GM21447 (cell line): ENCODE measurements at regions not wholly inside any gene's neighbourhood (a gene's known extent, or its start where the extent isn't known, plus 50 kb on each side); places are given as distances from the start of the nearest gene placed in this dataset.
"Not testable (repeated sequence)": the region's sequence is repeated elsewhere in the genome, so short reads cannot be mapped to it uniquely, and the experiment has no call there.

Experiments
- ATAC-seq: cut with Tn5 transposase; IDR thresholded peaks from one replicate; pipeline ENCODE4 v1.9.1; 2021; ENCODE audit not compliant: unreplicated experiment

- no peak for ATAC-seq
Measured at GRCh38 chr5:96528826-96529474, 95.9 kb upstream of the PCSK1 start.

GRCh38 chr5:96529559-96529958 lies 96.5 kb upstream of the PCSK1 start:
- ATAC-seq = no peak

GRCh38 chr5:96530901-96531300 lies 97.9 kb upstream of the PCSK1 start:
- no peak for ATAC-seq

- ATAC-seq = no peak
Measured at GRCh38 chr5:96533371-96533770, 100.3 kb upstream of the PCSK1 start.

GRCh38 chr5:96537386-96537785 lies 104.3 kb upstream of the PCSK1 start:
- no peak for ATAC-seq

- no peak for ATAC-seq
Measured at GRCh38 chr5:96538808-96539250, 105.8 kb upstream of the PCSK1 start.

GRCh38 chr5:96546120-96546519 lies 113.1 kb upstream of the PCSK1 start:
- no peak for ATAC-seq

- no peak for ATAC-seq
Measured at GRCh38 chr5:96547486-96547885, 114.4 kb upstream of the PCSK1 start.

- no peak for ATAC-seq
Measured at GRCh38 chr5:96548905-96549304, 113.3 kb upstream of the CAST start.

- not testable (repeated sequence) for ATAC-seq
Measured at GRCh38 chr5:96560857-96561256, 101.3 kb upstream of the CAST start.

- no peak for ATAC-seq
Measured at GRCh38 chr5:96562614-96563013, 99.6 kb upstream of the CAST start.

- ATAC-seq = no peak
Measured at GRCh38 chr5:96563816-96564215, 98.4 kb upstream of the CAST start.

GRCh38 chr5:96565582-96566265 lies 96.5 kb upstream of the CAST start:
- ATAC-seq = no peak

- ATAC-seq = no peak
Measured at GRCh38 chr5:96566833-96567587, 95.2 kb upstream of the CAST start.

GRCh38 chr5:96569332-96569731 lies 92.8 kb upstream of the CAST start:
- no peak for ATAC-seq

GRCh38 chr5:96569770-96570169 lies 92.4 kb upstream of the CAST start:
- ATAC-seq = no peak

GRCh38 chr5:96572864-96573512 lies 89.2 kb upstream of the CAST start:
- ATAC-seq = no peak

GRCh38 chr5:96573513-96573894 lies 88.7 kb upstream of the CAST start:
- no peak for ATAC-seq

- no peak for ATAC-seq
Measured at GRCh38 chr5:96576876-96577275, 85.3 kb upstream of the CAST start.

- no peak for ATAC-seq
Measured at GRCh38 chr5:96577909-96578308, 84.3 kb upstream of the CAST start.

GRCh38 chr5:96579711-96580110 lies 82.5 kb upstream of the CAST start:
- ATAC-seq = no peak

GRCh38 chr5:96582343-96582742 lies 79.8 kb upstream of the CAST start:
- ATAC-seq = no peak
